Activated effector memory CD4-positive, alpha-beta T cell treated with anti-CD3 and anti-CD28 coated beads, Interleukin-2, amount 50 U/mL, for 16 hours (primary cell): ENCODE measurements at regions not wholly inside any gene's neighbourhood (a gene's known extent, or its start where the extent isn't known, plus 50 kb on each side); places are given as distances from the start of the nearest gene placed in this dataset.
"Not testable (repeated sequence)": the region's sequence is repeated elsewhere in the genome, so short reads cannot be mapped to it uniquely, and the experiment has no call there.

ENCODE experiments used
- DNase-seq: peaks from one replicate; pipeline ENCODE4 v3.0.0-alpha.2; 2020

DNA sequence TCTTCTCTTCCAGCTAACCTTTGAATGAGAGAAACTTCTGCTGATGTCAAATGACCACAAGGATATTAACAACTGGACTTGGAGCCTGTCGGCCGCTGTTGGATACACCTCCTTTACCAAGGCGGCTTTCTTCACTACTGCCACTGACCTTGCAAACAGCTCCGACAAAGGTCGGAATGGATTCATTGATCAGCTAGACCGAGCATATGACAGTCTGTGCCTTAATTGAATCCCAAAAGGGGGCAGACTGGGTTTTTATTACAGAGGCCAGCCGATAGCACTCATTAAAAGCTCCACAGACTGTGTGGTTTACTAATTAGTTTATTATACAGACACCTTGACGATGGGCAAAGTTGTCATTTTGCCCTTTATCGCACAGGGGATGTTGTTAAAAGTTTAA is 394.5 kb downstream of the RERGL start:
- no peak for DNase-seq

DNA sequence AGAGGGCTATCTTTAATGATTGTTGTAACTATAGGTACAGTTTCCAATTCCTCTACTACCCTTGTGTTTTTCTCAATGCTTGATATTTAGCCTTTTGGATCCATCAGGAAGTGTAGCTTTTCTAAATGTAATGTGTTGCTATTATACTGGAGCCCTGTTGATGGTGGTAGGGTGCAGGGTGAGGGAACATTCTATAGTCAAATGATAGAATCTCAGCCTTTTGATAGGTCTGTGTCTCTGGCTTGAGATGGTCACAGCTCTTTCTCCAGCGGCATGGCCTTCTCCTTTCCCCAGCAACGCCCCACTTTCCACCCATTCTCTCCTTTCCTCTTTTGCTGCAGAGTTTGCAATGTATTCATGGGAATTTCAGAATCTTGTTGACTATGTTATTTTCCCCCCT is 398.6 kb downstream of the RERGL start:
- no peak for DNase-seq

DNA sequence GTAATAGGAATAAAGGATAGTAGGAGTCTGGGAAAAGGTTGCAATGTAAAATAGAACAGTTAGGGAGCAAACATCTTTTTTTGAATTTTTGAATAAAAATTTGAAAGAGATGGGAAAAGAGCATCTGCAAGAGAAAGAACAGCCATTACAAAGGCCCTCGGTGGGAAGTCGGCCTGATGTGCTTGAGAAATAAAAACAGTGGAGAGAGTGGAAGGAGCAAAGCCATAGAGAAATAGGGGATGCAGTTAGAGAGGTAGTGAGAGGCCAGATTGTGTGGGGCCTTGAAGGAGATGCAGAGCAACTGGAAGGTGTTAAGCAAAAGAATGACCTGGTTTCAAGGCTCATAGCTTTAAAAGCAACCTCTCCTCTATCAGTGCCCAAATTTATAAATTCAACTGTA is 409.8 kb downstream of the RERGL start:
- DNase-seq: no peak

- DNase-seq: no peak
Measured at GRCh38 chr12:17666641-17667324, 423.2 kb downstream of the RERGL start.

DNA sequence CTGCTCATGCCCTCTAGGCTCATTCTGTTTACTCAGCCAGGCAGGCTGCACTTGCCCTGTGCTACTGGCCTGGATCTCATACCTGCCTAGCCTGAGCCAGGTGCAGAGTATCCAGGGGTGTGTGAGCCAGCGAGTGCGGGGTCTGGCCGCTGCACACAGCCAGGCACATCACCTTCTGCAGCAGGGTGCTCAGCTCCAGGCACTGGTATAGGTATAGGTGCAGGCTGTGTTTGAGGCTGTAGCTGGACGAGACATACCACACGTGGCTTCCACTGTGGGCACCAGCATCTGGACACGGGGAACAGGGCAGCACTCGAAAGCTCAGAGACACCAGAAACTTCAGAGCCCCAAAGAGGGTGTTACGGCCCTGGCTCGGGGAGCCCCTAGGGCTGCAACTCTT is 424.2 kb downstream of the RERGL start:
- DNase-seq: no peak

DNA sequence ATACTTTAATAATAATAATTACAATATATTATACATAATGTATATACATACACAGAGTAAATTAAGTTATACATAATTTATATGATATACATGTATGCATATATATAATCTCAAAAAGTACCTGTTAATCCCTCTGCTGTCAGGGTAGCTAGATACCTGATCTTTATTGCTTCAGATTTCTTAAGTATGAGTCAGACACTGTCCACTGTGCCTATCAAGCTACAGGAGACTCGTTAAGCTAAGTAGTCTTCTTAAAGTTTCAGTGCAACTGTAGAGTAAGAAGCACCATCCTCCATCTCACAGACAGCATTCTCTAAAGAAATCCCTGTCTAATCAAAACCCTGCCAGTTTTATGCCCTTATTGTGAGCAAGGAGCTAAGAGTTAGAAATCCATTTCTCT is 428.7 kb downstream of the RERGL start:
- no peak for DNase-seq

DNA sequence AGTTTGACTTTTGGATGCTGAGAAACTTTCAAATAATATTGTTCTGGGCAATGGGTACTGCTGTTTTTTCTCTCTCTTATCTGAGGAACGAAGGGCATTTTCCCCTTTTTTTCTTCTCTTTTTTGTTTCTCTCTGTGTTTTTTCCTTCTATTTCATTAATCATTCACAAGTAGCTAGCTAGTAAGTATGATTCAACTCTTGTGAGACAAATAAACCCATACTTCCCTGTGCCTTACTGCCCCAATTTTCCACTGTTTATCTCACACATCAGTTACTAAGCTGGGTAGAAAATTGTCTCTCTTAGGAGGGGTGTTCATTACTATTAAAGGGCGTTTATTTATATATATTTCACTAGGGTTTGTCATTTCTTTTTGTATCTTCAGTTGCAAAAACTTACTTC is 437.6 kb downstream of the RERGL start:
- DNase-seq: no peak

DNA sequence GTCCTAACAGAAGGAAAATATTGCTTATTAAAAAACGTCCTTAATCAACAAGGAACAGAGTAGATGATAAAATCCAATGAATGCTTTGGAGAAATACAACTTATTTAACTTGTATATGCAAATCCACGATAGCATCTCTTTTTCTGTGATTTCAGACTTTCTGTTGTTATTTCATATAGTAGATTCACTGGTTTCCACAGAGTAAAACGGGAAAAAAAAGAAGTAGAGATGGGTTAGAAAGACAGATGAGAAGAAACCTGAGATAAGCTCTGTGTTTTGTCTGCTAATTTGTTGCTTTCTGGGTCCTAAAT is 447.7 kb downstream of the RERGL start:
- DNase-seq: no peak

- no peak for DNase-seq
Measured at GRCh38 chr12:17640615-17641014, 449.4 kb downstream of the RERGL start.

DNA sequence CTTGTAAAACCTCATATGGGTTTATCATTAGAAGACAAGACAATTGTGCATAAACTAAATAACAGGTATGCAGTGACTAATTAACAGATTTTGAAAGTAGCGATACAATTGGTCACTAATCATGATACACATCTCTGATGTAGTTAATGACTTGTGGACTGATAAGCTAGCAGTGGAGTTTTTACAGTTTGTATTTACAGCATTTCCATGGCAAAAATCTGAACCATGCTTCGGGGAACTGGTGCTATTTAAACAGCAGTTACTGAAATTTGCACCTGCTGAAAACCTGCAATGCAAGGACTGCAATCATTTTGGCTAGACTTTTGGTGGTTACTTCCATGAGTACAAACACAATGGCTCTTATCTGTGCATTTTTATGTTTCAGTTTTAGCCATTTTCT is 471.2 kb downstream of the RERGL start:
- DNase-seq: no peak

- DNase-seq: no peak
Measured at GRCh38 chr12:17609701-17610100, 480.3 kb downstream of the RERGL start.

GRCh38 chr12:17609153-17609552 is 480.8 kb downstream of the RERGL start:
- no peak for DNase-seq

DNA sequence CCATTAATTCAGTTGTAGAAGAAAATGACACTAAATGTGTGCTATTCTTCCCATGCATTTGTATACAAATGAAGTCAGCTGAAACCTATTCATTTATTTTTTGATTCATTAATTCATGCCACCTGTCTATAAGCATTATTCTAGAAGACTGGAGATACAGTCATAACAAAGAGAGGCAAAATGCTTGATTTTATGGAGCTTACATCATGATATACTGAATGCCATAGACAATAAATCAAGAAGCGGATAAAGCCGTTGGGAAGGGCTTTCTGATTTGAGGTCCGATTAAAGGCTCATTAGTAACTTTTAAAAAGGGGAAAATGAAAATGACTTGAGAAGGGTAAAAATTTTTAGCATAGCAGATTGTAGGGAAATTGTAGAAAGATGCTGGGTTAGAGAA is 494.9 kb downstream of the RERGL start:
- DNase-seq: no peak

GRCh38 chr12:17593715-17594406 is 496.1 kb downstream of the RERGL start:
- no peak for DNase-seq

DNA sequence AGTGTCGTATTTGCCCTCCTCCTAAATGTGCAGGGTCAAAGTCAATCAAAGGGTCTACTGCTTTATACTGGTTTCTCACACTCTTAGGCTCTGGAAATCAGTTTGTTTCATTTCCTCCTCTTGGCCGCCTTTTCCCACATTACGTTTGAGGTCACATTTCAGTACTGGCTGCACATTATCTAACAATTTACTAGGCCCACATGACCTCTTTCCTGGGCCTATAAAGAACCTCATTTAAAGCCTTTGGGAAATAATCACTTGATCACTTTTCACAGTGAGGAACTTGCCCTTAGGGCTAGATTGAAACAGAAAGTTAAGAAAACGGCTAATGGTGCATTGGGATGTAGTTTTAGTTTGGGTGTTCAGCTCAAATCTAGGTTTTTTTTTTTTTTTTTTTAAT is 497.5 kb downstream of the RERGL start:
- no peak for DNase-seq

DNA sequence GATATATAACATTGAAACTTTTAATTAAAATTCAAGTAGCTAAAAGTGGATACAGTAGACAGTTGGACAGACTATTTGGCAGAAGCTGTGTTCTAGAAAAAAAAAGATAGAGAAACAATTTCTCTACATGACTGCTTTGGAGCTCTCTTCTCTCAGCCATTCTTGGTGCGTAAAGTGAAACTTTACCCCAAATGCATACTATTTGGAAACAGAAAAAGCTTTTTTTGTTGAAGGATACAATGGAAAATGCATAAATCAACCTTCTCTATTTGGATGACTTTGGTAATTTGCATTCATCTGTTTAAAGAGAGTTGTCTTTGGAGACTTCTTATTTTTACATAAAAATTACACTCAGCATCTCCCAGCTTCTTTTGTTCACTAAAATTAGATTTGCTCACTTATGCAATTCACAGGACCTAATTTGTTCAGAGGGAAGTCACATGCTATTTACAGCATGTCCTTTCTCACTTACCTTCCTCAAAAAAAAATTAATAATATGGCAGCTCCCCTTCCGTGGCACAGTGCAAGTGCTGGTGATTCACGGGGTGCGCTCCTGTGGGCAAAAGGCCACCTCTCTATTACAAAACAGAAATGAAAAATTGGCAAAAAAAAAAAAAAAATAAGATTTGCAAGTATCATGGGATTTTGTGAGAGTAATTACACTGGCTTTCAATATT is 498.9 kb downstream of the RERGL start:
- DNase-seq: no peak

DNA sequence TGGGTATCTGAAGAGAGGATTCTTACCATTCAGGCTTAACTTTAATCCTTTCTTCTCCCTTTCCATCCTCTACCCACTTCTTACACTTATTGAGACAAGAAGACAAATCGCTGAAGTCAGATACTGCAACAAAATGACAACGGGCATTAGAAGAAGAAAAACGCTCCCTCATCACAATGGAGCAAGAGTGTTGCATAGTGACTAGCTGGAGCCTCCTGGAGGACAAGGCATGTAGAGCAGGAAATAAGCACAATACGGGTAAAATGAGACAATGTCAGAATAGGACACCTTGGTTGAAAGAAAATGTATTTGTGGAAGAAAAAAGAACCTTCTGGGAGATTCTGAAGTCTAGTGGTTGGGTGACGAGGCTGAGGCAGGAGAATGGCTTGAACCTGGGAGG is 501.0 kb downstream of the RERGL start:
- no peak for DNase-seq

- no peak for DNase-seq
Measured at GRCh38 chr12:17579205-17580026, 510.6 kb downstream of the RERGL start.

GRCh38 chr12:17577405-17577804 is 512.6 kb downstream of the RERGL start:
- DNase-seq: no peak

GRCh38 chr12:17572250-17572649 is 517.7 kb downstream of the RERGL start:
- no peak for DNase-seq

DNA sequence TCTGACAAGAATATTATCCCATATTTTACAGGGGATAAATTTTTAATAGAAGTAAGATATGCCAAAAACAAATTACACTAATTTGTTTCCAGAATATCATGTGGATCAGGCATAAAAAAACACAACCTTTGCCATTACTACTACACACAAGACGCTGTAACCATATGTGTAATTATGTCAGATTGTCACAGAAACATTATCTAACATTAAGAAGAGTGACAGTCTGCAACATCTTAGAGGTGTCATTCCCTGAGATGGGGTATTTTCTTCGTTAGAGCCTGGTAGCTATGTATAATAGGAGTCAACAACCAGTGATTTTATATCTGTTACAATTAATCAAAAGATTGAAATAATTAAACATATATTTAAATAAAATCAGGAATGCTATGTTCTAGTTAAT is 518.9 kb downstream of the RERGL start:
- no peak for DNase-seq

GRCh38 chr12:17564630-17565029 is 525.4 kb downstream of the RERGL start:
- not testable (repeated sequence) for DNase-seq

GRCh38 chr12:17550011-17550410 is 540.0 kb downstream of the RERGL start:
- DNase-seq: no peak

DNA sequence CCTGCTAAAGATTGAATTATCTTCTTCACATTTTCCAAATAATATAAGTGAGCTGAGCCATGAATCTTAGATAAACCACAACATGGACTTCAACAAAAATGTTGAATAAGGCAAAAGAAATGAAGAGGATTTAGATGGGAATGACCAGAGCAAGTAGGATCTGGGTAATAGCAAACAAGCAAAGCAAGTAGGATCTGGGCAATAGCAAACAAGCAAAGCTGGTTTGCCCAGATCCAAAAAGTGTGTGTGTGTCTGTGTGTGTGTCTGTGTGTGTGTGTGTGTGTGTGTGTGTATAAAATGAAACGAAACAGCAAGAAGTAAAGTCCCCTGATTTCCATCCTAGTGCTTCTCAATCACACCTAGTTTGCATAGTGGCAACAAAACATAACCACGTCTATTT is 549.1 kb downstream of the RERGL start:
- no peak for DNase-seq
